Osteoblast (primary cell): ENCODE measurements at regions not wholly inside any gene's neighbourhood (a gene's known extent, or its start where the extent isn't known, plus 50 kb on each side); places are given as distances from the start of the nearest gene placed in this dataset.
"Not testable (repeated sequence)": the region's sequence is repeated elsewhere in the genome, so short reads cannot be mapped to it uniquely, and the experiment has no call there.

Experiments used
- DNase-seq: peaks from one replicate; pipeline ENCODE4 v3.0.0; 2011; ENCODE audit warnings: low spot score, mixed read lengths; ENCODE audit not compliant: insufficient read length; ENCODE audit errors: missing footprints
- H2AFZ ChIP-seq: 2 replicates; pipeline ENCODE4 v1.6.0; 2011; ENCODE audit warnings: mild to moderate bottlenecking, low read length
- H3K27ac ChIP-seq: 2 replicates; pipeline ENCODE4 v1.5.1; 2011; ENCODE audit warnings: mild to moderate bottlenecking, low read depth, low read length, moderate library complexity
- H3K27me3 ChIP-seq: 2 replicates; pipeline ENCODE4 v1.6.0; 2012; ENCODE audit warnings: mild to moderate bottlenecking, control low read depth, inconsistent platforms, low read length, moderate library complexity; ENCODE audit not compliant: insufficient read depth
- H3K36me3 ChIP-seq: 2 replicates; pipeline ENCODE4 v1.5.1; 2011; ENCODE audit warnings: mild to moderate bottlenecking, low read length, control low read depth, moderate library complexity; ENCODE audit not compliant: insufficient read depth
- H3K4me1 ChIP-seq: 2 replicates; pipeline ENCODE4 v1.5.1; 2011; ENCODE audit warnings: mild to moderate bottlenecking, low read length, control low read depth, moderate library complexity; ENCODE audit not compliant: insufficient read depth
- H3K4me2 ChIP-seq: 2 replicates; pipeline ENCODE4 v1.6.0; 2011; ENCODE audit warnings: mild to moderate bottlenecking, low read length; ENCODE audit not compliant: insufficient read depth
- H3K4me3 ChIP-seq: fragments of 200-600 bp; sonication (generic); 3 replicates; pipeline ENCODE4 v1.5.1; 2012; ENCODE audit warnings: mild to moderate bottlenecking, low read length, inconsistent platforms; ENCODE audit not compliant: insufficient read depth
- H3K79me2 ChIP-seq: 2 replicates; pipeline ENCODE4 v1.6.0; 2012; ENCODE audit warnings: mild to moderate bottlenecking, low read length, control low read depth, inconsistent platforms; ENCODE audit not compliant: insufficient read depth
- H3K9me3 ChIP-seq: 2 replicates; pipeline ENCODE4 v1.5.1; 2011; ENCODE audit warnings: low read depth, low read length, control low read depth
- H4K20me1 ChIP-seq: 2 replicates; pipeline ENCODE4 v1.6.0; 2012; ENCODE audit warnings: mild to moderate bottlenecking, low read length, control low read depth; ENCODE audit not compliant: insufficient read depth
- TF ChIP-seq, protein P1 (sequence below): IDR thresholded peaks from 2 replicates; pipeline ENCODE4 v1.5.1; 2011; ENCODE audit warnings: mild to moderate bottlenecking, low read depth, low read length, moderate library complexity; ENCODE audit errors: extremely low read depth

DNA sequence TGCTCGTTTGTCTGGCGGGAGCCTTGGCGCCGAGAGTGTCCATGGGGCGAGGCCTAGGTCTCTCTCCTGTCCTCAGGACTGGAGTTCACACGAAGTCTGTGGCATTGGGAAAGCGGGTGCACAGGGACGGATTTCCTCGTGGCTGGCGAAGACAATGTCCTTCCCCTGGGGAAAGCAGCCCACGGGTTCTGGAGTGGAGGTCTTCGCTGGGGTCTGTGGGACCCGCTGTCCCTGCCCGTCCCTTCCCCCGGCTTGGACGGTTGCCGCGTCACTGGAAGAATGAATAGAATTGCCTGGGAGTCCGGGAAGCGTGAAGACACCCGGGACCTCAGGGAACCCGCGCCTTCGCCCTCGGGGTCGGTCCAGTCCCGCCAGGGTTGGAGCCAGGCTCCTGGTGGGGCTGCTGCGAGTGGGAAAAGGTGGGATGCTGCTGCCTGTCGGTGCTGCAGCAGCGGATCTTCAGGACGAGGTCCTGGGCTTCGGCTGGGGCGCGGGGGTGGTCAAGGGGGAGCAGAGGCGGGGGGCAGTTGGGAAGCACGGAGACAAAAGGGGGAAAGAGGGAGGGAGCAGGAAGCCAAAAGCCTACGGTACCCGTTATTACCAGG lies 441.8 kb upstream of the DEFB115 start:
- Histone ChIP-seq H3K4me3 (no peak overlapping the region), H3K9me3 (no peaks in the 10 kb centered on the region)

DNA sequence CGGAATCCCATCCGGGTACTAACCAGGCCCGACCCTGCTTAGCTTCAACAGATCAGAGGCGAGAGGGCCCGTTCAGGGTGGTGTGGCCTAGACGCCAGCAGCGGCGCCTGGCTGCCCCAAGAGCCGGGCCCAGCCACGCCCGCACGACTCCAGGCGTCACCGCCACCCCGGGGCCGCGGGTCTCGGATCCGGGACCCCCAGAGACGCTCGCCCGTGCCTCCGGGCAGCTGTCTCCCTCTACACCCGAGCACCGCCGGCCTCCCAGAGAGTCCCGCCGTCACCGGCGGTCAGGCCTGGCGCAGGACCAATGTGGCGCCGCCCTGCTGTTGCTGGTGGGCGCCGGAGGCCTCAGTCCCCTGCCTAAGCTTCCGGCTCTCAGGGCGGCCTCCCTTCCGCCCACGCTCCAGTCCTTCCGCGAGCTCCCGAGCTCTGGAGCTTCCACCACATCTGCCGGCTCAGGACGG lies 441.2 kb upstream of the DEFB115 start:
- H3K36me3 ChIP-seq, result no peaks in the 10 kb centered on the region
- no peaks in the 10 kb centered on the region for H3K27me3 ChIP-seq
- H2AFZ ChIP-seq, result no peak overlapping the region
- no peak overlapping the region for H3K4me2 ChIP-seq
- H3K27ac ChIP-seq, result no peak overlapping the region
- H3K4me1 ChIP-seq, result no peaks in the 10 kb centered on the region
- H3K4me3 ChIP-seq, result no peak overlapping the region
- H3K79me2 ChIP-seq, result no peaks in the 10 kb centered on the region
- no peaks in the 10 kb centered on the region for H3K9me3 ChIP-seq
- H4K20me1 ChIP-seq, result no peaks in the 10 kb centered on the region
- peak; percentile 13 for DNase-seq
- TF ChIP-seq, protein P1, sequence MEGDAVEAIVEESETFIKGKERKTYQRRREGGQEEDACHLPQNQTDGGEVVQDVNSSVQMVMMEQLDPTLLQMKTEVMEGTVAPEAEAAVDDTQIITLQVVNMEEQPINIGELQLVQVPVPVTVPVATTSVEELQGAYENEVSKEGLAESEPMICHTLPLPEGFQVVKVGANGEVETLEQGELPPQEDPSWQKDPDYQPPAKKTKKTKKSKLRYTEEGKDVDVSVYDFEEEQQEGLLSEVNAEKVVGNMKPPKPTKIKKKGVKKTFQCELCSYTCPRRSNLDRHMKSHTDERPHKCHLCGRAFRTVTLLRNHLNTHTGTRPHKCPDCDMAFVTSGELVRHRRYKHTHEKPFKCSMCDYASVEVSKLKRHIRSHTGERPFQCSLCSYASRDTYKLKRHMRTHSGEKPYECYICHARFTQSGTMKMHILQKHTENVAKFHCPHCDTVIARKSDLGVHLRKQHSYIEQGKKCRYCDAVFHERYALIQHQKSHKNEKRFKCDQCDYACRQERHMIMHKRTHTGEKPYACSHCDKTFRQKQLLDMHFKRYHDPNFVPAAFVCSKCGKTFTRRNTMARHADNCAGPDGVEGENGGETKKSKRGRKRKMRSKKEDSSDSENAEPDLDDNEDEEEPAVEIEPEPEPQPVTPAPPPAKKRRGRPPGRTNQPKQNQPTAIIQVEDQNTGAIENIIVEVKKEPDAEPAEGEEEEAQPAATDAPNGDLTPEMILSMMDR, result no peak

More for the DNA sequence above, 441.8 kb upstream of the DEFB115 start:
- Histone ChIP-seq H3K27ac (no peak overlapping the region), H3K79me2 (no peaks in the 10 kb centered on the region), H3K27me3 (no peaks in the 10 kb centered on the region), H3K36me3 (no peaks in the 10 kb centered on the region), H3K4me2 (no peak overlapping the region), H4K20me1 (no peaks in the 10 kb centered on the region), H2AFZ (no peak overlapping the region), H3K4me1 (no peaks in the 10 kb centered on the region)
- DNase-seq, result peak; percentile 37
- TF ChIP-seq, protein P1, result no peak

DNA sequence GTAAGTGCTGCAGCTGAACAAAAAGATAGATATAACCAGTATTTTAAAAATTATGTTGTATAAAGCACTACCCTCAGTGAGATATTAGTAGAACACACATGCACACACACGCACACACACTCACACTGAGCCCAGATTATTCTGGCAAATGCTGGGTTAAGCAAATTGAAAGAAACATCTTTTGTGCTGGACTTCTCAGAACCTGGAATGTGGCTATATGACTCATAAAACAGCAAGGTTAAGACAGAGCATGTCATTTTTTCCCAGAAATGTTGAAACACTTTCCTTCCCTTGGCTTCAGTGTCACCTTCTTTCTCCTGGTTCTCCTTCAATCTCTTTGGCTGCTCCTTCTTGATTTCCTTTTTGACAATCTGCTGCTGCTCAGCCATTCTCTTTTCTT lies 435.8 kb upstream of the DEFB115 start:
- not testable (repeated sequence) for H3K27me3 ChIP-seq, DNase-seq, H2AFZ ChIP-seq, H3K4me1 ChIP-seq, H3K36me3 ChIP-seq, H3K9me3 ChIP-seq, H3K4me2 ChIP-seq, H3K4me3 ChIP-seq, H3K79me2 ChIP-seq, H3K27ac ChIP-seq, H4K20me1 ChIP-seq

DNA sequence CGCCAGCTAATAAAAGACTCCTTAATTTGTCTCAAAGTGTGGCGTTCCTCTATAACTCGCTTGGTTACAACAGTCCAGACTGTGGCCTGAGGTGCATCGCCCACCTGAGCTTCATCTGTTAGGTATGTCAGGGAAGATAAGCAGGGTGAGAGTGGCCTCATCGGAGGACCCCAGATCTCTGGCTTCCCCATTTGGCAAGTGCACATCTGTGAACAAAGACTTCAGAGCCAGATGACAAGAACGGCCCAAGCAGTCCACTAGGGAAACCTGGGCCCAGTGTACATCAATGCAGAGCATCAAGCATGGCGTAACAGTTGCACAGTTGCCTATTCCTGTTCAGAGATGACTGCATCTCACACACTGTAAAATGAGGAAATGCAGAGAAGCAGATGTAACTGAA lies 432.8 kb upstream of the DEFB115 start:
- H3K36me3 ChIP-seq, H3K9me3 ChIP-seq, H3K79me2 ChIP-seq, H2AFZ ChIP-seq, H3K27ac ChIP-seq, H3K4me1 ChIP-seq, H3K4me2 ChIP-seq, DNase-seq, H4K20me1 ChIP-seq, H3K4me3 ChIP-seq, H3K27me3 ChIP-seq: not testable (repeated sequence)

DNA sequence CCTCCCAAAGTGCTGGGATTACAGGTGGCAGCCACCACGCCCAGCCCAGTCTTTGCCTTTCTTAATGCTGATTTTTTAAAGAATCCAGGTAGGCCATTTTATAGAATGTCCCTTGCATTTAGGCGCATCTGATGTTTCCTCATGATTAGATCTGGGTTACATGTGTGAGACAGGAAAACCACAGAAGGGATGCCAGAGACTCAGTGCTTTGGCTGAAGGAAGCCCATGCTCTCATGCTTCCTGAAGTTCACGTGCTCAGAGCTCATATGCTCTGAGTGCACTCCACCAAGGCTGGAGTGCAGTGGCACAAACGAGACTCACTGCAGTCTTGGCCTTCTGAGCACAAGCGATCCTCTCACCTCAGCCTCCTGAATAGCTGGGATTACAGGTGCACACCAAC lies 411.5 kb upstream of the DEFB115 start:
- not testable (repeated sequence) for H3K4me2 ChIP-seq, H3K36me3 ChIP-seq, H2AFZ ChIP-seq, H3K27ac ChIP-seq, H4K20me1 ChIP-seq, H3K4me1 ChIP-seq, H3K4me3 ChIP-seq, H3K79me2 ChIP-seq, H3K27me3 ChIP-seq, DNase-seq, H3K9me3 ChIP-seq

DNA sequence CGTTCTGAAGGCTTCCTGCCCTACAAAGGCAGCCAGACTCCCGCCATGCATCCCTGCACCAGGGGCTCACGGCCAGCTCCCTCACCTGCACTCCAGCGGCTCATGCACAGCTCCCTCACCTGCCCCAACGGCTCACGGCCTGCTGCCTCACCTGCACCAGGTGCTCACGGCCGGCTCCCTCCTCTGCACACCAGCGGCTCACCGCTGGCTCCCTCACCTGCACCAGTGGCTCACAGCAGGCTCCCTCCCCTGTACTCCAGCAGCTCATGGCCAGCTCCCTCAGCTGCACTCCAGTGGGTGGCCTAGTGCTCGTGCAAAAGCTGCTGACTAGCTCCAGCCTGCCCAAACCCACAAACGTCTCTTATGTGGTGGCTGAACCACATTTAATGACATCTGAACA lies 389.2 kb upstream of the DEFB115 start:
- H2AFZ ChIP-seq, H3K79me2 ChIP-seq, H4K20me1 ChIP-seq, H3K36me3 ChIP-seq, DNase-seq, H3K27me3 ChIP-seq, H3K4me3 ChIP-seq, H3K9me3 ChIP-seq, H3K4me1 ChIP-seq, H3K27ac ChIP-seq, H3K4me2 ChIP-seq: not testable (repeated sequence)

DNA sequence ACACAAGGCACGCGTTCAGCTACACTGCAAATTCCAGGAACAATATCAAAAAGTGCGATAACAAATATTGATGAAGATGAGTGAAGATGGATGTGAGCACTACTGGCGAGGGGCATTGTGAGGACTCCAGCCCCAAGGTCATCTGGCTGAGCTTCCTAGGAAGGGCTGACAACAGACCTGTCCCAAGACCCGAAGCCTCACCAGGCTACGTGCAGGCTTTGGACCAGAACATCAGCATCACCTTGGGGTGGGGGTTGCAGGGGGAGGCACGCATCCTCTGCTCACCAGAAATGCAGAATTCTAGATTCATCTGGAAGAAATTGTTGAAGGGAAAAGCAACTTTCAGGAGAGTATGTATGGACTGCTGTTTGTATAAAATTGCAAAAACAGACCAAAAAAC lies 386.3 kb upstream of the DEFB115 start:
- H3K79me2 ChIP-seq, DNase-seq, H4K20me1 ChIP-seq, H3K4me1 ChIP-seq, H3K27me3 ChIP-seq, H2AFZ ChIP-seq, H3K9me3 ChIP-seq, H3K36me3 ChIP-seq, H3K4me3 ChIP-seq, H3K27ac ChIP-seq, H3K4me2 ChIP-seq: not testable (repeated sequence)

DNA sequence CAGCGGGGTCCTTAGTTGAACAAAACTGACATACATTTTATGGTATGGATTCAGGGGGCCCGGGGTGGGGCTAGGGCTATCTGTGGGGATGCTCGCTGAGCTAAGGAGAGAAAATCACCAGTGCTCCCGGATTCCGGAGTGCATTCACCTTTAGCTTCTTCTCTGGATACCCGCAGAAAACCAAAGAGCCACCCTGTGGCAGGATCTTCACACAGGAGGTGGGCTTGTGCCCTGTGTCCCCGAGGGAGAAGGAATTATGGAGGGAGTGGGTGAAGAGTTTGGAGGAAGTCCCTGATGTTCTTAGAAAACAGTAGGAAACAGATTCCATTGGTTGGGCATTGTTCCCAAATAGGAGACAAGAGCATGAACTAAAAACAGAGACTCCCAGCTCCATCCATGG lies 385.2 kb upstream of the DEFB115 start:
- not testable (repeated sequence) for H3K4me3 ChIP-seq, H3K27me3 ChIP-seq, H3K27ac ChIP-seq, H3K4me2 ChIP-seq, H3K9me3 ChIP-seq, DNase-seq, H3K36me3 ChIP-seq, H4K20me1 ChIP-seq, H3K4me1 ChIP-seq, H2AFZ ChIP-seq, H3K79me2 ChIP-seq
